Activated naive CD8-positive, alpha-beta T cell treated with anti-CD3 and anti-CD28 coated beads, Interleukin-2, amount 10 ng/mL, durations not matched to agents 7 days and 5 days (primary cell): ENCODE measurements at regions not wholly inside any gene's neighbourhood (a gene's known extent, or its start where the extent isn't known, plus 50 kb on each side); places are given as distances from the start of the nearest gene placed in this dataset.
"Not testable (repeated sequence)": the region's sequence is repeated elsewhere in the genome, so short reads cannot be mapped to it uniquely, and the experiment has no call there.

ENCODE experiments used
- ATAC-seq: fragments of 150-1000 bp; cut with Tn5 transposase; one replicate; pipeline ENCODE4 v1.10.0; 2021; ENCODE audit warnings: low read depth, moderate library complexity
- POLR2A ChIA-PET: fragments of 350-600 bp; sonication (Branson Sonifier 250); formaldehyde crosslinking; loops from one replicate; lab custom pipeline; 2021; ENCODE audit warnings: antibody characterized with exemption; lab: Charles Lee
- DNase-seq: peaks from one replicate; pipeline ENCODE4 v3.0.0; 2021
- H3K27ac Mint-ChIP-seq: one replicate; pipeline ENCODE4 v1.8.0; 2022; ENCODE audit warnings: mild to moderate bottlenecking, mixed read lengths
- H3K27me3 Mint-ChIP-seq: one replicate; pipeline ENCODE4 v1.8.0; 2022; ENCODE audit warnings: mild to moderate bottlenecking, moderate library complexity, mixed read lengths
- H3K36me3 Mint-ChIP-seq: one replicate; pipeline ENCODE4 v1.8.0; 2021; ENCODE audit warnings: mild to moderate bottlenecking, mixed read lengths
- H3K4me1 Mint-ChIP-seq: one replicate; pipeline ENCODE4 v1.8.0; 2021; ENCODE audit warnings: mixed read lengths
- H3K4me3 Mint-ChIP-seq: one replicate; pipeline ENCODE4 v1.8.0; 2022; ENCODE audit warnings: mild to moderate bottlenecking, moderate library complexity, mixed read lengths
- H3K9me3 Mint-ChIP-seq: one replicate; pipeline ENCODE4 v1.8.0; 2021; ENCODE audit warnings: mixed read lengths

DNA sequence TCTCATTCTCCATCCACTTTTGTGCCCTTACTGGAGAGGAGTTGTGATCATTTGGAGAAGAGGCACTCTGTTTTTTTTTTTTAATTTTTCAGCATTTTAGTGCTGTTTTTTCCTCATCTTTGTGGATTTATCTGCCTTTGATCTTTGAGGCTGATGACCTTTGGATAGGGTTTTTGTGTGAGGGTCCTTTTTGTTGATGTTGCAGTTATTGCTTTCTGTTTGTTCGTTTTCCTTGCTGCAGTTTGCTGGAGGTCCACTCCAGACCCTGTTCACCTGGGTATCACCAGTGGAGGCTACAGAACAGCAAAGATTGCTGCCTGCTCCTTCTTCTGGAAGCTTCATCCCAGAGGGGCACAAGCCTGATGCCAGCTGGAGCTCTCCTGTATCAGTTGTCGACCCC lies 93.2 kb upstream of the STK32A start:
- H3K4me3 Mint-ChIP-seq, H3K27ac Mint-ChIP-seq, ATAC-seq, H3K4me1 Mint-ChIP-seq, H3K36me3 Mint-ChIP-seq, DNase-seq, H3K27me3 Mint-ChIP-seq, POLR2A ChIA-PET: not testable (repeated sequence)
- H3K9me3 Mint-ChIP-seq: peaks cover 12% of the 10 kb centered on the region

DNA sequence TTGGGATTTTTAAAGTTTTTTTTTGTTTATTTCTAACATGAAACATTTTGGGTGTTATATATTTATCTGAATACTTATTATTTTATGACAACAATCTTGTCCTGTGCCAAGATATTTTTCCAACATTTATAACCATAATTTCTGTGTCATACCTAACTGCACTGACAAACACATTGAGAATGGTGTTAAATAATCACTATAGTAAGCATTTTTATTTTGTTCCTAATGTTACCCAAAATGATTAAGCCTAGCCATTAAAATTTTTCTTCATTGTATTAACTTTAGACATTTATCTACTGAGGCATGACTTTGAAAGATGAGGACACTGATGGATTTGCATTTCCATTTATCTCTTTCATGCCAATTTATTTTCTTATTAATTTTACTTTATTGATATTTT lies 91.6 kb upstream of the STK32A start:
- POLR2A ChIA-PET: no interaction called here
- H3K9me3 Mint-ChIP-seq: peaks cover 3% of the 10 kb centered on the region

DNA sequence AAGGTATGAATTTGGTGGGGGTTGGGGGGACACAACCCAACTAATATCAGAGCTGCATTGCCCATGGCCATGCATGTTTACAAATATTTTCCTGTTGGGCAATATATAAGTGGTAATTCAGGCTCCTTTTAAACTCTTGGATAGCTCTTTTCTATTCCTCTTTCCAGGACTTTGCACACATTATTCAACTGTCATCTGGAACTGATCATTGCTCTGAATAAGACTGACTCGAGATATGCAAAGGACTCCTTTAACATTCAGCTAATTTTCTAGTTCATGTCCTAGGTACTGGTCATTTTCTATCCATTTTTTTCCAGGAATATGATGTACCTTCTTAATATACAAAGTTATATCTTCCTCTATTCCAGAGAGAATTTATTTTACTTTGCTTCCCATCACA lies 89.5 kb upstream of the STK32A start:
- H3K9me3 Mint-ChIP-seq: no peaks in the 10 kb centered on the region
- no peaks in the 10 kb centered on the region for H3K27me3 Mint-ChIP-seq
- H3K4me3 Mint-ChIP-seq: no peak overlapping the region
- DNase-seq: no peak
- no peaks in the 10 kb centered on the region for H3K4me1 Mint-ChIP-seq
- no peak overlapping the region for H3K27ac Mint-ChIP-seq
- H3K36me3 Mint-ChIP-seq: no peaks in the 10 kb centered on the region
- POLR2A ChIA-PET: no interaction called here
- no peak for ATAC-seq

More for the DNA sequence above, 91.6 kb upstream of the STK32A start:
- no peak overlapping the region for H3K27ac Mint-ChIP-seq
- no peaks in the 10 kb centered on the region for H3K27me3 Mint-ChIP-seq
- DNase-seq: no peak
- H3K4me3 Mint-ChIP-seq: no peak overlapping the region
- H3K36me3 Mint-ChIP-seq: no peaks in the 10 kb centered on the region
- no peak for ATAC-seq
- no peaks in the 10 kb centered on the region for H3K4me1 Mint-ChIP-seq

DNA sequence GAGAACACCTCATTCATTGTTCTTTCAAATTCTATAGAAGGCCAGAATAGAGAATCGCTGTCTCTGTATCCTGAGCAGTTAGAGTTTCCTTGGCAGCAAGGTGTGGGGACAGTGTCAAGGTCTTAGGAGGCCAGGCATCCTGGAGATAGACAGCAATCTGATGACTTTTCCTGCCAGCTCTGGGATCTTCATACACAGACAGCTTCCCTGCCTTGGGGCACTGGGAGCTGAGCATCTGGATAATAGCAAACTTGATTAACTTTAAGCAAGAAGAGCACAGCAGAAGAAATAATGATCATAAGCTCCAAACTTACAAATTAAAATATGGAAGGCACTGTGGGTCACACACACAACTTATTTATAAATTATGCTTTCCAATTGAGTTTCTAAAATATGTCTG lies 86.1 kb upstream of the STK32A start:
- no peaks in the 10 kb centered on the region for H3K4me1 Mint-ChIP-seq
- DNase-seq: no peak
- H3K27ac Mint-ChIP-seq: no peak overlapping the region
- no peak for ATAC-seq
- POLR2A ChIA-PET: no interaction called here
- H3K27me3 Mint-ChIP-seq: no peaks in the 10 kb centered on the region
- no peak overlapping the region for H3K4me3 Mint-ChIP-seq
- H3K36me3 Mint-ChIP-seq: no peaks in the 10 kb centered on the region
- H3K9me3 Mint-ChIP-seq: no peaks in the 10 kb centered on the region

DNA sequence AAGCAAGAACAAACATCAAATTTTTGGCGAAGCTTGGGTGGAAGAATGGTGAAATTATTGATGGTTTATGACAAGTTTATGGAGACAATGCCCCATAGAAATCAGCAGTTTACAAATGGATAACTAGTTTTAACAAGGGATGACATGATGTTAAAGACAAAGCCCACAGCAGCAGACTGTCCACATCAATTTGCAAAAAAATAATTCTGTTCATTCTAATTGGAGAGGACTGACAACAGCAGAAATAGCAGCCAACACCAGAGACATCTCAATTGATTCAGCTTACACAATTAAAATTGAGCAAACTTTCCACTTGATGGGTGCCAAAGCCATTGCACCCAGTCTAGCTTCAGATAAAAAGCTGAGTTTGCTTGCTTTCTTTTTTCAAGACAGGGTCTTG lies 82.7 kb upstream of the STK32A start:
- H3K27me3 Mint-ChIP-seq: no peaks in the 10 kb centered on the region
- no peak for ATAC-seq
- POLR2A ChIA-PET: no interaction called here
- H3K4me1 Mint-ChIP-seq: no peaks in the 10 kb centered on the region
- H3K9me3 Mint-ChIP-seq: no peaks in the 10 kb centered on the region
- DNase-seq: no peak
- no peak overlapping the region for H3K27ac Mint-ChIP-seq
- no peaks in the 10 kb centered on the region for H3K36me3 Mint-ChIP-seq
- no peak overlapping the region for H3K4me3 Mint-ChIP-seq

DNA sequence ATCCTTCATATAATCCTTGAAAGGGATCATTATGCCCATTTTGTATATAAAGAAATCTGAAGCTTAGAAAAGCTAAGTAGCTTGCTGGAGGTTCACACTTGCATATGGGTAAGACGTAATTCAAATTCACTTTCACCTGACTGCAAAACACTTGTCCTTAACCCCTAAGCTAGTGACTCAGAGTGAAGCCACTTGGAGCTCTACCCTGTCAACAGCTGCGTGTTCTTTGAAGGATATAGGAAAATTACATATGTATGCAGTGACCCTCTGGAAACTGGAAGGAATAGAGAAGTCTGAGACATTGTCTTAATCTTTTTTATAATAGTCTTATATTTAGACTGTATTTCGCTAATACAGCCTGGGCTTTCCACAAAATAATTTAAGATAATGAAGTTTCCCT lies 80.0 kb upstream of the STK32A start:
- ATAC-seq: no peak
- peaks cover 2% of the 10 kb centered on the region for H3K27me3 Mint-ChIP-seq
- no peak overlapping the region for H3K4me3 Mint-ChIP-seq
- no peaks in the 10 kb centered on the region for H3K36me3 Mint-ChIP-seq
- no peaks in the 10 kb centered on the region for H3K9me3 Mint-ChIP-seq
- H3K4me1 Mint-ChIP-seq: no peaks in the 10 kb centered on the region
- POLR2A ChIA-PET: no interaction called here
- H3K27ac Mint-ChIP-seq: no peak overlapping the region
- no peak for DNase-seq

DNA sequence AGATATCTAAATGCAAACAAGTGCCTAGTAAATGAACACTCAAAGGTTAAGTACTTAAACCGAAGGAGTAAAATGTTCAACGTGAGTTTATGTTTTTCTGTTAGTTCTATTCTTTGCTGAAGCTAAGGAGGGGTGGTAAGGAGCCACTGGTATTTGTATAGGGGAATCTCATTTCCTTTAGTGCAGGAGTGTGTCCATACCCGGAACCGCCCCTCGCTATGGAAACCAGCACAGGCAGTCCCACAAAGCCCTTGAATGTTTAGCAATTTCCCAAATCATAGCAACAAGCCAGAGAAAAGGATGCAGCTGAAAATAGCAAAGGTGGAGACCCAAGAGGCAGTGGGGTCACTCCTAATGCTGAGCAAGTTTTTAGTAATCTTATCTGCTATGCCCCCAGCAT lies 78.8 kb upstream of the STK32A start:
- no peaks in the 10 kb centered on the region for H3K36me3 Mint-ChIP-seq
- POLR2A ChIA-PET: no interaction called here
- H3K4me1 Mint-ChIP-seq: no peaks in the 10 kb centered on the region
- H3K4me3 Mint-ChIP-seq: no peak overlapping the region
- ATAC-seq (no peak), DNase-seq (no peak)
- no peaks in the 10 kb centered on the region for H3K9me3 Mint-ChIP-seq
- H3K27ac Mint-ChIP-seq: no peak overlapping the region
- peaks cover 2% of the 10 kb centered on the region for H3K27me3 Mint-ChIP-seq

DNA sequence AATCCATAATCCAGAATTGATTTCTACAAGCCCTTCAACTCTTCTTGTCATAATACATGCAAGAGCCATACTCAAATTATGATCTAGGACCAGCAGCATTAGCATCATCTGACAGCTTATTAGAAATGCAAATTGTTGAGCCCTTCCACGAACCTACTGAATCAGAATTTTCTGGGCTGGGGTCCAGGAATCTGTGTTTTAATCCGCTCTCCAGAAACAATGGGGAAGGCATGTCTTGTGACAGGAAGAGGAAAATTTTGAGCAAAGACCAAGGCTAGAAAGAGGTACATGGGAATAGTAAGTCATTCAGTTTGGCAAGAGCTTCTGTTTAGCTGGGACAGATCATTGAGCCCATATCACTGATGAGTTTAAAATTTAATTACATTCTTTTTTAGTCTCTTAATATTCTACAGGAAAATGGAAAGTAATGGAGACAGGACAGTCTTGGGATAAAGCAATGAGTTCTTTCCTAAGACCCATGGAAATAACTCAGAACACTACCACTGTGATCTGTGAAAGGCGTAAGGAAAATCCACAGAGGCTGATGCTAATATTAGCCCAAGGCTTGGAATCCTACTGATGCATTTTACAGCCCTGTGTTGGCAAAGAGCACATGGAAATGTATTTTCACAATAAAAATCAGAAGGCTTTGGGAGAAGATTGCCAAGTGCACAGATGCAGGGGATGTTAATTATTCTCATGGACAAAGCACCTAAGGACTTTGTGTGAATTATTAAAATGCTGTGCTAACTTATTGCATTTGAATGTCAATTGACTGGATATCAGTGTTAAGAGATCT lies 73.7 kb upstream of the STK32A start:
- Mint-ChIP-seq H3K4me3 (no peak overlapping the region), H3K9me3 (no peaks in the 10 kb centered on the region), H3K27ac (no peak overlapping the region), H3K27me3 (peaks cover 2% of the 10 kb centered on the region), H3K4me1 (no peaks in the 10 kb centered on the region), H3K36me3 (no peaks in the 10 kb centered on the region)
- POLR2A ChIA-PET: no interaction called here
- ATAC-seq (no peak), DNase-seq (no peak)

DNA sequence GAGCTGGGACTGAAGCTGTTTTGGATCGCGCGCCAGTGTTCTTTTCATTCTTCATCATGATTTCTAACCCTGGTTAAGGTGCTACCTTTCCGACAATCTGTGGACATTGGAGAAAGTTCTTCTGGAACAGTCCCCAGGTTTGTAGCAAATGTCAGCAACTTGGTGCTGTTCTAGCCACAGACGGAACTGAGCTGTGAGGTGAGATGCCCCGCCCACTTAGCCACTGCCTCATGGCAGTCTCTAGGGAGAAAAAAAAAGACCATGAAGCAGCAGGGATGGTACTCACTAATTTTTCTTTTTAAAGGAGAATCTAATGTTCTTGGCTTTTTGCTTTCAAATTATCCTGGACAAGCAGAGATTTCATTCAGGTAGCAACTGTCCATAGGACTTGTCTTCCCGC lies 72.1 kb upstream of the STK32A start:
- POLR2A ChIA-PET: no interaction called here
- Mint-ChIP-seq H3K4me1 (no peaks in the 10 kb centered on the region), H3K27me3 (no peaks in the 10 kb centered on the region), H3K36me3 (no peaks in the 10 kb centered on the region), H3K4me3 (no peak overlapping the region), H3K27ac (no peak overlapping the region), H3K9me3 (no peaks in the 10 kb centered on the region)
- no peak for ATAC-seq
- no peak for DNase-seq

DNA sequence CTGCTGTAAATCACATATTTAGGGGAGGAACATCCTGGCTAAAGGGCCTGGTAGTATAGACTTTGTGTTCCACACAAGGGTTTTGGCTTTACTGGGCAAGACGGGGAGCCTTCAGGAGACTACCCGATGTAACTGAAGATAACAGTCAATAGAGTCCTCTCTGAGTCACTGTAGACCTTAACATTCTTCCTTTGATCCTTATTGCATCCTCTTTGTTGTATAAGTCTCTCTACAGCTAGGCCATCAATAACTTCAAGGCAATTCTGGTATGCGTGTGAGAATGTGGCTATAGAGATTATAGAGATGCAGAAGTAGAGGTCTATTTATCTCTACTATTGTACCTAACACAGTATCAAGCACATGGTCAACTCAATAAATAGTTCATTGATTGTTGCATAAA lies 67.3 kb upstream of the STK32A start:
- ATAC-seq (no peak), DNase-seq (no peak)
- no peak overlapping the region for H3K4me3 Mint-ChIP-seq
- H3K36me3 Mint-ChIP-seq: no peaks in the 10 kb centered on the region
- no peaks in the 10 kb centered on the region for H3K27me3 Mint-ChIP-seq
- no peaks in the 10 kb centered on the region for H3K9me3 Mint-ChIP-seq
- H3K27ac Mint-ChIP-seq: no peak overlapping the region
- POLR2A ChIA-PET: no interaction called here
- H3K4me1 Mint-ChIP-seq: peaks cover 1% of the 10 kb centered on the region

DNA sequence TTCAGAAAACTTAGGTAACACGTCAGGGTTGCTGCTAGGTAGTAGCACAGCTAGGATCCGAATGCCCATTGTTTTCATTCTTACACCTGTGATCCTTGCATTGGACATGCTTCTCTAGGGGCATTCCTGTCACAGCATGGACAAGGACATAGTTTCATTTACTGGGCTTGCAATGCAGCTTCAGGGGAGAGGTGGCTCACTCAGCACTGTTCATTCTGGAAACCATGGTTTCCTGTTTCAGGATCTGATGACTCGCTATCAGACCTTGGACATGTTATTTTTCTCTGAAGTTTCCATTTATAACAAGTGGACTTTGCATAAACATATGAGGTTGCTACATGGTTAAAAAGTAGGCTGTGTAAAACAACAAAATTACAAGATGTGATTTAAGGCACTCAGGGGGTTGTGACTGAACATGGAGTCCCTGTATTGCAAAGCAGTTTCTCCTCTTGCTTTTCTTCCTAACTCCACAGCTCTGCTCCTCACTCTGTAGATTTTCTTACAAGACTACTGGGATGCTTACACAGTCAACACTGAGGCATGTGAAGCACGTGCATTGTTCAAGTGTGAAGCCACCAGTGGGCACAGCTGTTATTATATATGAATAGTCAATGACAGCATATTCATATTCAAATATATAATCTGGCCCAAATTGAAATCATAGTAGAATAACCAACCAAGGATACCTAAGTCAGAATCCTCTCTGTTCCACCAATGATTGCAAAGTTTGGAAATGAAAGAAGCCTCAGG lies 66.1 kb upstream of the STK32A start:
- Mint-ChIP-seq H3K4me1 (peaks cover 1% of the 10 kb centered on the region), H3K9me3 (no peaks in the 10 kb centered on the region), H3K4me3 (no peak overlapping the region), H3K27ac (no peak overlapping the region), H3K27me3 (no peaks in the 10 kb centered on the region), H3K36me3 (no peaks in the 10 kb centered on the region)
- POLR2A ChIA-PET: no interaction called here
- DNase-seq (no peak), ATAC-seq (no peak)

DNA sequence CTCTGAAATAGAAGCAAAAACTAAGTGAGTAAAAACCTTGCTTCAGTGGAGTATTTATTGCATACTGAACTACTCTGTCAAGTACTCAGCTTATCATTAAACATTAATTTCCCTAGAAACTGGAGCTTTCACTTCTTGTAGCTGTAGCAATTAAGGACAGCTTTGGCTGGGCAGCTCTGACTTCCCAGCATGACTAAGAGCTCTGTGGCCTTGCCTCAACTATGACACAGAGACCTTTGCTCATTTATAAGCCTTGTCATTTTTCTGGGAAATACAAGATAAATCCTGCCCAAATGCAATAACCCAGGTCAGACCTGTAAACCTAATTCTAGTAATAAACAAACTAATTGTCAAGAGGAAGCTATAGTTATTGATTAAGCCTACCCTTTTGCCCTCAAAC lies 65.4 kb upstream of the STK32A start:
- Mint-ChIP-seq H3K4me3 (no peak overlapping the region), H3K4me1 (peaks cover 1% of the 10 kb centered on the region), H3K27me3 (no peaks in the 10 kb centered on the region), H3K27ac (no peak overlapping the region), H3K36me3 (no peaks in the 10 kb centered on the region), H3K9me3 (no peaks in the 10 kb centered on the region)
- DNase-seq (no peak), ATAC-seq (no peak)
- POLR2A ChIA-PET: no interaction called here

DNA sequence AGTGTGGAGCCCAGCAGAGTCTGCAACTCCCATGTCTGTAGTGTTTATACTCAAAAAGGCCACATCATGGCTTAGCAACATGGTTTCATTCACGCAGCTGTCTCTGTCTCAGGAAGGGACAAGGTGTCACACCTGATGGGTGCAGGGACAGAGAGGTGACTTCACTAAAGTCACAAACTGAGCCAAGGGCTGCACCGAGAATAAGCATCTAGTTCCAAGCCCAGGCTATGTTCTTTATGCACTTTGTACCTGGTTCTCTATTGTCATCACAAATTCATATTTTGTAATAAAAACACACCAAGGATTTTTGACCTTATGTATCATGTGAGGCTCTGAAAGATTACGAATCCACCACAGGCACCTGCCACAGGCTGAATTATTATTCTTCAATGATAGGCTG lies 64.9 kb upstream of the STK32A start:
- Mint-ChIP-seq H3K9me3 (no peaks in the 10 kb centered on the region), H3K36me3 (no peaks in the 10 kb centered on the region), H3K27me3 (no peaks in the 10 kb centered on the region), H3K4me3 (no peak overlapping the region), H3K27ac (no peak overlapping the region), H3K4me1 (peaks cover 1% of the 10 kb centered on the region)
- DNase-seq (no peak), ATAC-seq (no peak)
- POLR2A ChIA-PET: no interaction called here

DNA sequence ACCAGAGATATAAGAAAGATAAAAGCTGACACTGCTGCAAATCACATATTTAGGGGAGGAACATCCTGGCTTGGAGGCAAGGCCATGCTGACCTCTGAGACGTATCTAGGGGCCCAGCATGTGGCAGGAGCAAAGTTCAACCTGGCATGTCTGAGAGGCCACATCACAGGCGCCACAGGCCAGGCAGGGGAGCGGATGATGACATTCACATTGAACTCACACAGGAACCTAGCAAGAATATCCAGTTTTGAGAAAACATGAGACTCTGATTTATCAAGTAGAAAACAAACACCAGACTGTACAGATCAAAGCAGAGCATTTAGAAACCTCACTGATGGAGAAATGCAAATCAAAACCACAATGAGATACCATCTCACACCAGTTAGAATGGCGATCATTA lies 64.2 kb upstream of the STK32A start:
- DNase-seq: no peak
- no peak for ATAC-seq
- no peaks in the 10 kb centered on the region for H3K36me3 Mint-ChIP-seq
- POLR2A ChIA-PET: no interaction called here
- H3K9me3 Mint-ChIP-seq: no peaks in the 10 kb centered on the region
- no peaks in the 10 kb centered on the region for H3K27me3 Mint-ChIP-seq
- H3K4me3 Mint-ChIP-seq: no peak overlapping the region
- no peak overlapping the region for H3K27ac Mint-ChIP-seq
- peaks cover 1% of the 10 kb centered on the region for H3K4me1 Mint-ChIP-seq
